ENCODE measurements at regions not wholly inside any gene's neighbourhood (a gene's known extent, or its start where the extent isn't known, plus 50 kb on each side); places are given as distances from the start of the nearest gene placed in this dataset.

DNA sequence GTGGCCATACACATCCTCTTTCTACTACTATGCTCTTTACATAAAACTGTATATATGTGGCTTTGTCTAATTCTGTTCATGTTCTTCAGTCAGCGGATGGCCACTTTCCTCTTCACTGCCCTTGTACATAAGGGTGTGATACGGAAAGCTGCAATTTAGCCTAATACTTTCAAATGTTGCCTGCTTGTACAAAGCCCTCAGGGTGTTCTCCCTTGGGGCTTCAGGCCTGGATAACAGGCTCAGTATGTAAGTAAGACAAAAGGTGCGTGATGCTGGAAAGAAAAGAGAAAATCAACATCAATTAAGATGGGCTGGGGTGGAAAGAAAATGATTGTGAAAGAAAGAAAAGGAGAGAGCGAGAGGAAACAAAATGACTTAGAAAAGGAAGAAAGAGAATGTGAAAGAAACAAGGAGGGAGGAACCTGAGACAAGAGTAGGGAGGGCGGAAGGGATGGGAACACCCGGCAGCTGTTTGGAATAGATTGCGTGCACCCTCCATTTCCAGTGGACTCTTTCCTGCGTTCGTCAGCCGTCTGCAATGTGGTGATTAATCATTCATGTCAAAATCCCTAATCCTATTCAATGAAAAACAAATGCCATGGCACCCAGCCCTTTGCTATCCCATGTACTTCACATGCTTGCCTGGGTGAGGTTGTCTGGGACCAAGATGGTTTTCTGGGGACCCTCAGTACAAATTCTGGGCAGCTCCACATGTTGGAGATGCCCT lies 553.6 kb downstream of the NUF2 start:
- no peak overlapping the region for H3K4me3 ChIP-seq (ENCODE audit: low read depth, low read length)

- H3K4me3 ChIP-seq (ENCODE audit: low read depth, low read length): no peak overlapping the region
These were observed 554.2 kb downstream of the NUF2 start for GRCh38 chr1:163875927-163876320.

DNA sequence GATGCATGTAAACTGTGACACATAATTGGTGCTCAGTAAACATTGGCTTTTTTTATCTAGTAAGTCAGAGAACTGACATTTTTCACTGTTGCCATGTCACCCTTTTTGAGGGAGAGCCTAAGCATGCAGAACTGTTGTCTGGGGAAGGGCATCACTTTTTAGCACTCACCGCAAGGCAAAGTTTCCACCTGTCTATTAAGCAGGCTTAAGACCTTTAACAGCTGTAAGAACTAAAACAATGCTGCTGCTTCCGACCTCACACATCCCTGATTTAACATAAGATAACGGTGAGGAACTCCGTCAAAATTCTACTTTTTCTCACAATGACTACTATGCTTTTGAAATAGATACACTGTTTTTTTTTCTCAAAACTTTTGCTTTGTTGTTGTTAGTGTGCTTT lies 554.8 kb downstream of the NUF2 start:
- H3K4me3 ChIP-seq (ENCODE audit: low read depth, low read length): no peak overlapping the region

- H3K4me3 ChIP-seq (ENCODE audit: low read depth, low read length): no peak overlapping the region
These were observed 555.3 kb downstream of the NUF2 start for GRCh38 chr1:163877016-163877415.

GRCh38 chr1:163885510-163885909 lies 563.8 kb downstream of the NUF2 start:
- no peak overlapping the region for H3K4me3 ChIP-seq (ENCODE audit: low read depth, low read length)

DNA sequence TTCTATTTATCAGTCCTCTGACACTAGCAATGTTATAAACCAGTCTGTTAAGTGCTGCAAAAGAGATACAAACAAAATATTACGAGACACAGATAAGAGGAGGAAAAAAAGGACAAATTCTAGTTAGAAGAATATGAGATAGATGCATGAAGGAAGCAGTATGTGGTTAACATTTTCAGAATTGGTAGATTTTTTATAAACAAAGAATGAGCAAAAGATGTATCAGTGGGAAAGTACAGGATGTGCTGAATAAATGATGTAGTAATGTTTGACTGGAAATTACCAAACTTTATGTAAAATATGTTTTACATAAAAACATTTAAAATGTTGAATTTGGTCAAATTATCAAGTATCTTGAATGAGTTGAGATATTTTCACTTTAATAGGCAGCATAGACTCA lies 574.2 kb downstream of the NUF2 start:
- no peak overlapping the region for H3K4me3 ChIP-seq (ENCODE audit: low read depth, low read length)

DNA sequence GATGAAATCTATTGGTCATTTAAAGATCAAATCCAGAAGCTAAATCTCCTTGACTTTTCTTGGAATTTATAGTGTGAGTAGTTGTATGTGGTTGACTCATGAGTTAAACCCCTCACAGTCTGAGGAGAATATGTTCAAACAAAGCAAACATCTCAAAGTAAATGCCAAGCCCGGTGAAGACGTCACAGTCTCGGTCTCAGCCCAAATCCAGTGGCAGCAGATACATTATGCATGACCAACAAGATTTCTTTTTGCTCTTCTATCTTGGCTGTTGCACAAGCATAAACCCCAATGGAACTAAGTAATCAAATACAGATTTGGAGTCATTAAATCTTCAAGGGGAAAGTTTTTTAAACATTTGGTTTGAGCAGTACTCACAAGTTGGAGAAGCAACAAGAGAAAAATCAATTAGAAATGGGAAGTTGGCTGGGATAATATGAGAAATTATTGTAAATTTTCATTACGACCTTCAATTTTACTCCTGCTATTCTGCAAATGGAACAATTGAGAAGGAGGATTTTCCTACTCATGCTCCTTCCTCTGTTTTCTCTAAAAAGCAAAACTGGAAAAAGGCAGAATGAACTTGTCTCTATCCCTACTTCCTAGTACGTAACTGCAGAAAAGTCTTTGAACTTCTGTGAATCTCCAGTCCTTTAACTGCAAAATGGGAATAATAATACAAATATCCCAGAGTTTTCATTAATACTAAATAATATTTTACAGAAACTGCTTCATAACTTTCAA lies 575.8 kb downstream of the NUF2 start:
- no peak overlapping the region for H3K4me3 ChIP-seq (ENCODE audit: low read depth, low read length)

DNA sequence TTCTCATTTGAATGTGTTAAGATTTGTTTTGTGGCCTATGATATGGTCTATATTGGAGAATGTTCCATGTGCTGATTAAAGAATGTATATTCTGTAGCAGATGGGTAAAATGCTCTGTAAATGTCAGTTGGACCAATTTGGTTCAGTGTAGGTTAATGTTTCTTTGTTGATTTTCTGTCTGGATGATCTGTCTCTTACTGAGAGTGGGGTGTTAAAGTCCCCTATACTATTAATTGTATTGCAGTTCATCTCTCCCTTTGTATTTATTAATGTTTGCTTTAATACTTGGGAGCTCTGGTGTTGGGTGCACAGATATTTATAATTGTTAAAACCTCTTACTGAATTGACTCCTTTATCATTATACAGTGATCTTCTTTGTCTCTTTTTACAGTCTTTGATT lies 584.5 kb downstream of the NUF2 start:
- no peak overlapping the region for H3K4me3 ChIP-seq (ENCODE audit: low read depth, low read length)

GRCh38 chr1:163912170-163912884 lies 590.6 kb downstream of the NUF2 start:
- H3K4me3 ChIP-seq (ENCODE audit: low read depth, low read length): no peak overlapping the region

DNA sequence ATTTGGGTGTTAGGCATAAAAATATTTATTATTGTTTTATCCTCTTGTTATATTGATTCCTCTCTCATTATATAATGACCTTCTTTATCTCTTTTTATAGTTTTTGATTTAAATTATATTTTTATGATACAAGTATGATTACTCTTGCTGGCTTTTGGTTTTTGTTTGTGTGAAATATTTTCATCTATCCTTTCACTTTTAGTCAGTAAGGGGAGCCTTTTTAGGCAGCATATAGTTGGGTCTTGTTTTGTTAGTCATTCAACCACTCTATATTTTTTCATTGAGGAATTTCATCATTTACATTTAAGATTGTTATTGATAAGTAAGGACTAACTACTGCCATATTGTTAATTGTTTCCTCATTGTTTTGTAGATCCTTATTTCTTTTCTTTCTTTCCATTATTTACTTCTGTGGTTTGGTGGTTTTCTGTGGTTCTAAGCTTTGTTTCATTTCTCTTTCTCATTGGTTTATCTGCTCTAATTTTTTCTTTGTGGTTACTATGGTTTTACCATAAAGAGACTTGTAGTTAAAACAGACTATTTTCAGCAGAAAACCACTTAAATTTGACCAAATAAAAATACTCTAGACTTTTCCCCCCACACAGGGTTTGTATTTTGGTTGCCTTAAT lies 593.1 kb downstream of the NUF2 start:
- H3K4me3 ChIP-seq (ENCODE audit: low read depth, low read length): no peak overlapping the region

DNA sequence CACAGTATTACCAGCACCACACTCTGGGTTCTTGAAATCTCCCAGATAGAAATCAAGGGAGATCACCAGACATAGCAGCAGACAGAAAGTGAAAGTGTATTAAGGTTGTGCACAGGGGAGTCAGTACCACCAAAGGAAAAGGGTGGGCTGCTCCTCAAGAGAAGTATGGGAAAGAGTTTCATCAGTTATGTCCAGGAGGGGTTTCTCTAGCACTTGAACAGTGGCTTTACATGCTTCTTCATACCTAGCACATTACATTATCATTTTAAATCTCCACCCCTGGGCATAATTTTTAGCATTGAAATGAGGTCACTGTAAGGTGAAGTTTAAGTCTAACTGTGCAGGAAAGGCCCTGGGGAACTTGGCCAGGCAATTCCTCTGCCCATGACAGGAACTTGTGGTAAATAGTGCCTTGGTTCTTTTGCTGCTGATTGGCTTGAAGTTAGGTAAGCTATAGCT lies 601.0 kb downstream of the NUF2 start:
- H3K4me3 ChIP-seq (ENCODE audit: low read depth, low read length): no peak overlapping the region

- H3K4me3 ChIP-seq (ENCODE audit: low read depth, low read length): no peak overlapping the region
These were observed 602.3 kb downstream of the NUF2 start for GRCh38 chr1:163924041-163924440.

DNA sequence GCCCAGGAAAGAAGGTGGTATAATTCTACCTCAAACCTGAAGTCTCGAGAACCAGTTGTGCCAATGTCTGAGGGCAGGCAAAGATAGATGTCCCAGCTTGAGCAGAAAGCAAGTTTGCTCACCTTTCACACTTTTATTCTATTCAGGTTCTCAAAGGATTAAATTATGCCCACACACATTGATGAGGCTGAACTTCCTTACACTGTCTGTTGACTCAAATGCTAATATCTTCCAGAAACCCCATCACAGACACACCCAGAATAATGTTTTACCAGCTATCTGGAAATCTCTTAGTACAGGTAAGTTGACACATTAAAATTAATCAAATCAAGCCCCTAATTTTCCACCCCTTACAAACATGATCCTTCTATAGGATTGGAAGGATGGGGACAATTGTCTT lies 605.7 kb downstream of the NUF2 start:
- no peak overlapping the region for H3K4me3 ChIP-seq (ENCODE audit: low read depth, low read length)

DNA sequence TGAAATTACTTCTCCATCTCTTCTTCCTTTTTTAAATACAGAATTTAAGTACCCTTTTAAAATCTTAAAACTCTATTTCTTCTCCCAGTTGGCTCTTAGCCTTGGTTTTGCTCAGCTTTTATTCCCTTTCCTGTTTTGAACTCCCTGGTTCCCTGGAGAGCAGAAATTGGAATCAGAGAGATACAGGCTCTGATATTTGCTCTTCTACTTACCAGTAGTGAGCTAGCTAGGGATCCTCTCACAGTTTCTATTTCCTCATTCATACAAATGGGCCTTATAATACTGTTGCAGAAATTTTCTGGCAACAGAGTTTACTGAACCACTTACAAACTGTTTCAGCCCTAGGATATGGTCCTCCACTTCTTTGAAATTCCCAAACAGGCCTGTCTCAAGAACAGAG lies 606.3 kb downstream of the NUF2 start:
- H3K4me3 ChIP-seq (ENCODE audit: low read depth, low read length): no peak overlapping the region

GRCh38 chr1:163928651-163929050 lies 606.9 kb downstream of the NUF2 start:
- no peak overlapping the region for H3K4me3 ChIP-seq (ENCODE audit: low read depth, low read length)

GRCh38 chr1:163932901-163933300 lies 611.1 kb downstream of the NUF2 start:
- H3K4me3 ChIP-seq (ENCODE audit: low read depth, low read length): no peak overlapping the region

GRCh38 chr1:163933437-163933836 lies 611.7 kb downstream of the NUF2 start:
- no peak overlapping the region for H3K4me3 ChIP-seq (ENCODE audit: low read depth, low read length)

GRCh38 chr1:163935738-163936374 lies 614.1 kb downstream of the NUF2 start:
- H3K4me3 ChIP-seq (ENCODE audit: low read depth, low read length): no peak overlapping the region

DNA sequence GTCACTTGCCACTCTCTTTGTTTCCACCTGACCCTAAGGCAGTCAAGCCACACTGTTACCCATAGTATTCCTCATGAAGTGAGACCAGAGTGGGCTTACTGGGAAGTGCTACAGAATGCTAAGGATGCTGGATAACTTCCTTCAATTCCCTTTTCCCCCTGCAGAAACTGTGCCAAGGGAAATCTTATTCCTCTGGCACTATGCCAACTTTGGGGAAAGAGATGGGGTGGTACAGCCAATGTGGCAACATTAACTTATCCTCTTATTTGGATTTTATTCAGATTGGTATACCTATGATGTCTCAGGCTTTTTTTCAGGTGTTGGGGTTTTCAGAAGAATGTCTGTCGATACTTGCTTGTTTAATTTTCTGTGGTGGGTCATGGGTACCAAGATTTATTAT lies 599.4 kb upstream of the PBX1 start:
- no peak overlapping the region for H3K4me3 ChIP-seq (ENCODE audit: low read depth, low read length)

GRCh38 chr1:163970151-163970550 lies 588.8 kb upstream of the PBX1 start:
- no peak overlapping the region for H3K4me3 ChIP-seq (ENCODE audit: low read depth, low read length)

GRCh38 chr1:163970699-163971098 lies 588.3 kb upstream of the PBX1 start:
- no peak overlapping the region for H3K4me3 ChIP-seq (ENCODE audit: low read depth, low read length)

Data from iPS-11a (cell line).